GM10248 (cell line): ENCODE measurements at regions not wholly inside any gene's neighbourhood (a gene's known extent, or its start where the extent isn't known, plus 50 kb on each side); places are given as distances from the start of the nearest gene placed in this dataset.
"Not testable (repeated sequence)": the region's sequence is repeated elsewhere in the genome, so short reads cannot be mapped to it uniquely, and the experiment has no call there.

Experiments used
- CTCF ChIA-PET: fragments of 300-600 bp; sonication (Branson Sonifier 250); formaldehyde crosslinking; extraction: SDS; loops from one replicate; lab custom pipeline; 2021; ENCODE audit warnings: antibody characterized with exemption; lab: Yijun Ruan, JAX
- POLR2A ChIA-PET: fragments of 350-650 bp; sonication (Branson Sonifier 250); formaldehyde crosslinking; extraction: SDS; loops from one replicate; lab custom pipeline; 2020; ENCODE audit warnings: antibody characterized with exemption; lab: Yijun Ruan, JAX
- DNase-seq: peaks from one replicate; pipeline ENCODE4 v3.0.0; 2012; ENCODE audit errors: extremely low spot score
- TF ChIP-seq, protein P1 (sequence below): IDR thresholded peaks from 2 replicates; pipeline ENCODE4 v1.5.1; 2012; ENCODE audit warnings: mild to moderate bottlenecking, low read depth; ENCODE audit errors: extremely low read depth, missing control alignments, control extremely low read depth

DNA sequence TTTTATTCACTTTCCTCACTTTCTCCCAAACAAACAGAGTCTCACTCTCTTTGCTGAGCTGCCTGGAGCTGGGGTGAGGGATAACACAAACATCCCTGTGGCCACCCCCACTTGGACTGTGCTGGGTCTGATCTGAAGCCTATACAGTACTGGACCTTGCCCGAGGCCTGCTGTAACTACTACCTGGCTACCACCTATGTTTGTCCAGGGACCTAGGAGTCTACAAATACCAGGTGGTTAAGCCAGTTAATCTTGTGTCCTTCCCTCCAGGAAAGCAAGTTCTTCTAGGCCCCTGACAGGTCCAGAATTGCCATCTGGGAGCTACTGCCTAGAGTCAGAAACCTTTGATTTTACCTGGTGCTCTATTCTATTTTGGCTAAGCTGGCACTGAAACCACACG lies 87.3 kb downstream of the RTL3 start:
- DNase-seq, result no peak
- TF ChIP-seq, protein P1, sequence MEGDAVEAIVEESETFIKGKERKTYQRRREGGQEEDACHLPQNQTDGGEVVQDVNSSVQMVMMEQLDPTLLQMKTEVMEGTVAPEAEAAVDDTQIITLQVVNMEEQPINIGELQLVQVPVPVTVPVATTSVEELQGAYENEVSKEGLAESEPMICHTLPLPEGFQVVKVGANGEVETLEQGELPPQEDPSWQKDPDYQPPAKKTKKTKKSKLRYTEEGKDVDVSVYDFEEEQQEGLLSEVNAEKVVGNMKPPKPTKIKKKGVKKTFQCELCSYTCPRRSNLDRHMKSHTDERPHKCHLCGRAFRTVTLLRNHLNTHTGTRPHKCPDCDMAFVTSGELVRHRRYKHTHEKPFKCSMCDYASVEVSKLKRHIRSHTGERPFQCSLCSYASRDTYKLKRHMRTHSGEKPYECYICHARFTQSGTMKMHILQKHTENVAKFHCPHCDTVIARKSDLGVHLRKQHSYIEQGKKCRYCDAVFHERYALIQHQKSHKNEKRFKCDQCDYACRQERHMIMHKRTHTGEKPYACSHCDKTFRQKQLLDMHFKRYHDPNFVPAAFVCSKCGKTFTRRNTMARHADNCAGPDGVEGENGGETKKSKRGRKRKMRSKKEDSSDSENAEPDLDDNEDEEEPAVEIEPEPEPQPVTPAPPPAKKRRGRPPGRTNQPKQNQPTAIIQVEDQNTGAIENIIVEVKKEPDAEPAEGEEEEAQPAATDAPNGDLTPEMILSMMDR, result no peak
- CTCF ChIA-PET, result no interaction called here
- POLR2A ChIA-PET, result no interaction called here

GRCh38 chrX:78555401-78555980 lies 103.6 kb downstream of the RTL3 start:
- TF ChIP-seq, protein P1, result peak; percentile 31
- CTCF ChIA-PET, result interaction anchor here (0.7 to 1.7 kb wide), 4 partner anchors 12 to 560 kb away, joined by 3 to 4 read pairs (median 4); no protein-coding TSS in a partner anchor
- peak; percentile 5 for DNase-seq
- POLR2A ChIA-PET, result interaction anchor here (0.6 kb wide), 1 partner anchor 134 kb away, joined by 4 read pairs; no protein-coding TSS in a partner anchor

DNA sequence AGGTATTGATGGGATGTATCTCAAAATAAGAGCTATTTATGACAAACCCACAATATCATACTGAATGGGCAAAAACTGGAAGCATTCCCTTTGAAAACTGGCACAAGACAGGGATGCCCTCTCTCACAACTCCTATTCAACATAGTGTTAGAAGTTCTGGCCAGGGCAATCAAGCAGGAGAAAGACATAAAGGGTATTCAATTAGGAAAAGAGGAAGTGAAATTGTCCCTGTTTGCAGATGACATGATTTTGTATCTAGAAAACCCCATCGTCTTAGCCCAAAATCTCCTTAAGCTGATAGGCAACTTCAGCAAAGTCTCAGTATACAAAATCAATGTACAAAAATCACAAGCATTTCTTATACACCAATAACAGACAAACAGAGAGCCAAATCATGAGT lies 106.5 kb downstream of the RTL3 start:
- DNase-seq, POLR2A ChIA-PET, CTCF ChIA-PET: not testable (repeated sequence)

GRCh38 chrX:78548012-78548411 lies 111.1 kb downstream of the RTL3 start:
- TF ChIP-seq, protein P1, result no peak
- DNase-seq, result no peak
- ChIA-PET CTCF (no interaction called here), POLR2A (no interaction called here)

DNA sequence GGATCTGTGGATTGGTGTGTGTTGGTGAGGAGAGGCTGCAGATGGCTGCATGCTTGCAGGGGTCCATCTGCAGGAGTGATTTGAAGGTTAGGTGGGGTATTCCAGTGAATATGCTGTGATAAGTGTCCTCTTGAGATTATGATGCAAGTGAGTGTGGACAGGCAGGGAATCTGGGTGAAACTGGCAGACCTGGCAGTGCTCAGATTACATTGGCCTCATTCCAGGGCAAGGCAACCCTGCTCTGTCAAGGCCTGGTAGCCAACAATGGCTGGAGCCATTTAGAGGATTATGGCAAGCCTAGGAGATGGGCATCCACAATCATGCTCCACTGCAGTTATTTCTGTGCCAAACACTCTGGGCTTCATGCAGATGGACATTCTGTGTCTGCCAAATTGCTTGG lies 113.9 kb downstream of the RTL3 start:
- no peak for DNase-seq
- POLR2A ChIA-PET, result no interaction called here
- TF ChIP-seq, protein P1, result no peak
- CTCF ChIA-PET, result no interaction called here

- POLR2A ChIA-PET, result no interaction called here
Measured at GRCh38 chrX:78543281-78543680, 115.8 kb downstream of the RTL3 start.

GRCh38 chrX:78540171-78540570 lies 119.0 kb downstream of the RTL3 start:
- TF ChIP-seq, protein P1, result no peak
- CTCF ChIA-PET, result no interaction called here

More at GRCh38 chrX:78543281-78543680, 115.8 kb downstream of the RTL3 start:
- CTCF ChIA-PET, result interaction anchor here (1.6 kb wide), 1 partner anchor 12 kb away, joined by 4 read pairs; no protein-coding TSS in a partner anchor
- TF ChIP-seq, protein P1, result no peak
- no peak for DNase-seq

More at GRCh38 chrX:78540171-78540570, 119.0 kb downstream of the RTL3 start:
- DNase-seq, result no peak
- POLR2A ChIA-PET, result no interaction called here
